ENCODE measurements at regions not wholly inside any gene's neighbourhood (a gene's known extent, or its start where the extent isn't known, plus 50 kb on each side); places are given as distances from the start of the nearest gene placed in this dataset.
"Not testable (repeated sequence)": the region's sequence is repeated elsewhere in the genome, so short reads cannot be mapped to it uniquely, and the experiment has no call there.

DNA sequence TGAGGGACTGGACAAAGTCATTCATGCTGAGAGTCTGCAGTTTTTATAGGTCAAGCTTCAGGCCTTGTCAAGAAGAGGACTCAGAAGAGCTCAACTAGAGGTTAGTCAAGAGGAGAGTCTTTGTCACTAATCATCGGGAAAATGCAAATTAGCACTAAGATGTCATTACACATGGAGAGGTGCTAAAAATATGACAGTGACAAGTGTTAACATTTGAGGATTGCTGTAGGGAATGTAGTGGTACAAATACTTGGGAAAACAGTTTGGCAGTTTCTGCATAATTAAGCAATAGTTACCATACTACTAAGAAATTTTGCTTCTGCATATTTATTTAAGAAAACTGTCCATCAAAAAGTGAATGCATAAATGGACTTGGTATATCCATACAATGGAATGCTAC lies 60.9 kb upstream of the CSRP2 start:
- no peak overlapping the region for H3K27ac ChIP-seq (ENCODE audit: low read length)
- no peak for DNase-seq (ENCODE audit: low read depth, low spot score)
- no TSS peak for BruUV-seq (replicated peaks)
- H3K4me3 ChIP-seq (ENCODE audit: low read depth in 2 of 2, low read length in 2 of 2), result no peak overlapping the region
- CTCF ChIA-PET, result no interaction called here
- in situ Hi-C loops (cut with HindIII; ENCODE audit: low pct_unique_long_range_greater_than_20kb, low sequenced_read_pairs) (no loop called here), intact Hi-C loops (cut with micrococcal nuclease; ENCODE audit: unreplicated experiment) (no loop called here)
- no peaks in the 10 kb centered on the region for H3K36me3 ChIP-seq (ENCODE audit: control insufficient read depth, insufficient read depth, low read length)
- POLR2A ChIA-PET, result no interaction called here
- no peaks in the 10 kb centered on the region for H3K9me3 ChIP-seq (ENCODE audit: control insufficient read depth, insufficient read depth, low read depth, low read length)
- no peaks in the 10 kb centered on the region; the same call in 1 of the 2 replicates for H3K27me3 ChIP-seq (ENCODE audit: control insufficient read depth, insufficient read depth, low read length)
- TF ChIP-seq TCF7L2 (IDR thresholded peaks at IDR 0.05; ENCODE audit: low read depth, low read length), result no peak
- TF ChIP-seq, protein P1, sequence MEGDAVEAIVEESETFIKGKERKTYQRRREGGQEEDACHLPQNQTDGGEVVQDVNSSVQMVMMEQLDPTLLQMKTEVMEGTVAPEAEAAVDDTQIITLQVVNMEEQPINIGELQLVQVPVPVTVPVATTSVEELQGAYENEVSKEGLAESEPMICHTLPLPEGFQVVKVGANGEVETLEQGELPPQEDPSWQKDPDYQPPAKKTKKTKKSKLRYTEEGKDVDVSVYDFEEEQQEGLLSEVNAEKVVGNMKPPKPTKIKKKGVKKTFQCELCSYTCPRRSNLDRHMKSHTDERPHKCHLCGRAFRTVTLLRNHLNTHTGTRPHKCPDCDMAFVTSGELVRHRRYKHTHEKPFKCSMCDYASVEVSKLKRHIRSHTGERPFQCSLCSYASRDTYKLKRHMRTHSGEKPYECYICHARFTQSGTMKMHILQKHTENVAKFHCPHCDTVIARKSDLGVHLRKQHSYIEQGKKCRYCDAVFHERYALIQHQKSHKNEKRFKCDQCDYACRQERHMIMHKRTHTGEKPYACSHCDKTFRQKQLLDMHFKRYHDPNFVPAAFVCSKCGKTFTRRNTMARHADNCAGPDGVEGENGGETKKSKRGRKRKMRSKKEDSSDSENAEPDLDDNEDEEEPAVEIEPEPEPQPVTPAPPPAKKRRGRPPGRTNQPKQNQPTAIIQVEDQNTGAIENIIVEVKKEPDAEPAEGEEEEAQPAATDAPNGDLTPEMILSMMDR (IDR thresholded peaks at IDR 0.05), result no peak
- TF ChIP-seq, protein P2, sequence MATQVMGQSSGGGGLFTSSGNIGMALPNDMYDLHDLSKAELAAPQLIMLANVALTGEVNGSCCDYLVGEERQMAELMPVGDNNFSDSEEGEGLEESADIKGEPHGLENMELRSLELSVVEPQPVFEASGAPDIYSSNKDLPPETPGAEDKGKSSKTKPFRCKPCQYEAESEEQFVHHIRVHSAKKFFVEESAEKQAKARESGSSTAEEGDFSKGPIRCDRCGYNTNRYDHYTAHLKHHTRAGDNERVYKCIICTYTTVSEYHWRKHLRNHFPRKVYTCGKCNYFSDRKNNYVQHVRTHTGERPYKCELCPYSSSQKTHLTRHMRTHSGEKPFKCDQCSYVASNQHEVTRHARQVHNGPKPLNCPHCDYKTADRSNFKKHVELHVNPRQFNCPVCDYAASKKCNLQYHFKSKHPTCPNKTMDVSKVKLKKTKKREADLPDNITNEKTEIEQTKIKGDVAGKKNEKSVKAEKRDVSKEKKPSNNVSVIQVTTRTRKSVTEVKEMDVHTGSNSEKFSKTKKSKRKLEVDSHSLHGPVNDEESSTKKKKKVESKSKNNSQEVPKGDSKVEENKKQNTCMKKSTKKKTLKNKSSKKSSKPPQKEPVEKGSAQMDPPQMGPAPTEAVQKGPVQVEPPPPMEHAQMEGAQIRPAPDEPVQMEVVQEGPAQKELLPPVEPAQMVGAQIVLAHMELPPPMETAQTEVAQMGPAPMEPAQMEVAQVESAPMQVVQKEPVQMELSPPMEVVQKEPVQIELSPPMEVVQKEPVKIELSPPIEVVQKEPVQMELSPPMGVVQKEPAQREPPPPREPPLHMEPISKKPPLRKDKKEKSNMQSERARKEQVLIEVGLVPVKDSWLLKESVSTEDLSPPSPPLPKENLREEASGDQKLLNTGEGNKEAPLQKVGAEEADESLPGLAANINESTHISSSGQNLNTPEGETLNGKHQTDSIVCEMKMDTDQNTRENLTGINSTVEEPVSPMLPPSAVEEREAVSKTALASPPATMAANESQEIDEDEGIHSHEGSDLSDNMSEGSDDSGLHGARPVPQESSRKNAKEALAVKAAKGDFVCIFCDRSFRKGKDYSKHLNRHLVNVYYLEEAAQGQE (IDR thresholded peaks at IDR 0.05; ENCODE audit: insufficient read depth in 1 of 2, low read depth in 2 of 2, low read length in 1 of 2), result no peak
- TF ChIP-seq POLR2AphosphoS5 (IDR thresholded peaks at IDR 0.05; ENCODE audit: low read depth, low read length), result no peak
- no peak for TF ChIP-seq SIN3A (IDR thresholded peaks at IDR 0.05; ENCODE audit: borderline replicate concordance, insufficient read depth, low read depth, low read length)
- ATAC-seq, result no peak
- H3K4me1 ChIP-seq (ENCODE audit: control insufficient read depth, insufficient read depth, low read length), result no peaks in the 10 kb centered on the region

DNA sequence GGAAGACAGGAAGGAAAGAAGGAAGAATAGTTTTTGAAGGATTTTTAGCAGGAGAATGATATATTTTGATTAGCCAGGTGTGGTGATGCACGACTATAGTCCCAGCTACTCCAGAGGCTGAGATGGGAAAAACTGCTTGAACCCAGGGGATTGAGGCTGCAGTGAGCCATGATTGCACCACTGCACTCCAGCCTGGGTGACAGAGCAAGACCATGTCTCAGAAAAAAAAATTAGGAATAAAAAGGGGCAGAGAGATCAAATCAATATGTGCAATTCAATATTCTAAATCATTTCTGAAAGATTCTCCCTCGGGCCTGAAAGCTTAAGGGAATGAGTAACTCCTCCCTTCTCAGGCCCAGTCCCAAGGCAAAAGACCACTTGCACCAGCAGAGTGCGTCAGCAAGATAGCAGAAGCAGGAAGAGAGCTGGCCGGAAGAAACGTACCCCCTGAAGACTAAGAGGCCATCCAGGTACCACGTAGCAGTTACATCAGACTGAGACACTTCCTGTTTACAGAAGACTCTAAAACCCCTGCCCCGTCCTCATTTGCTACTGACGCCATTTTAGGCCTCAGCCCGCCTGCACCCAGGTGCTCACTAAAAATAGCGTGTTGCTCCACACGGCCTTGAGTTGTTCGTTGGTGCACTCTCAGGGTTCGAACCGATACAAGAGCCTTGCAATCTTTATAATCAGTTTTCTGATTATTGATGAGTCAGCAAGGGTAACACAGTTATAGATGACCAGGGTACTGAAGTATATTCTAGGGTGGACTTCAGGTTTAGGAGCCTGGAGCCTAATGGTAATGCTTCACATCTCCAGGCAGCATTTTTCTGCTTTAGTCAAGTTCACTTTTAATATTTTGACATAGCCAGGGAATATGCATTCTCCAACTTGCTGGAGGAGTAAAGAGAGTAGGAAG lies 57.7 kb upstream of the CSRP2 start:
- no TSS peak for BruUV-seq (replicated peaks)
- POLR2A ChIA-PET, result no interaction called here
- in situ Hi-C loops (cut with HindIII; ENCODE audit: low pct_unique_long_range_greater_than_20kb, low sequenced_read_pairs), result no loop called here
- Histone ChIP-seq H3K4me3 (ENCODE audit: low read depth in 2 of 2, low read length in 2 of 2) (no peak overlapping the region), H3K27ac (ENCODE audit: low read length) (no peak overlapping the region), H3K36me3 (ENCODE audit: control insufficient read depth, insufficient read depth, low read length) (no peaks in the 10 kb centered on the region), H3K4me1 (ENCODE audit: control insufficient read depth, insufficient read depth, low read length) (no peaks in the 10 kb centered on the region), H3K27me3 (ENCODE audit: control insufficient read depth, insufficient read depth, low read length) (peaks cover 6% of the 10 kb centered on the region; the same call in 1 of the 2 replicates), H3K9me3 (ENCODE audit: control insufficient read depth, insufficient read depth, low read depth, low read length) (no peaks in the 10 kb centered on the region)
- TF ChIP-seq, protein P1 (IDR thresholded peaks at IDR 0.05), result no peak
- TF ChIP-seq SIN3A (IDR thresholded peaks at IDR 0.05; ENCODE audit: borderline replicate concordance, insufficient read depth, low read depth, low read length) (no peak), POLR2AphosphoS5 (IDR thresholded peaks at IDR 0.05; ENCODE audit: low read depth, low read length) (no peak), TCF7L2 (IDR thresholded peaks at IDR 0.05; ENCODE audit: low read depth, low read length) (no peak)
- TF ChIP-seq, protein P2 (IDR thresholded peaks at IDR 0.05; ENCODE audit: insufficient read depth in 1 of 2, low read depth in 2 of 2, low read length in 1 of 2), result no peak
- ATAC-seq, result no peak
- intact Hi-C loops (cut with micrococcal nuclease; ENCODE audit: unreplicated experiment), result no loop called here
- DNase-seq (ENCODE audit: low read depth, low spot score), result no peak
- CTCF ChIA-PET, result no interaction called here

DNA sequence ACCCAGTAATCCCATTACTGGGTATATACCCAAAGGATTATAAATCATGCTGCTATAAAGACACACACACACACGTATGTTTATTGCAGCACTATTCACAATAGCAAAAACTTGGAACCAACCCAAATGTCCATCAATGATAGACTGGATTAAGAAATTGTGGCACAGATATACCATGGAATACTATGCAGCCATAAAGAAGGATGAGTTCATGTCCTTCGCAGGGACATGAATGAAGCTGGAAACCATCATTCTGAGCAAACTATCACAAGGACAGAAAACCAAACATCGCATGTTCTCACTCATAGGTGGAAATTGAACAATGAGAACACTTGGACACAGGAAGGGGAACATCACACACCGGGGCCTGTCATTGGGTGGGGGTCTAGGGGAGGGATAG lies 54.6 kb upstream of the CSRP2 start:
- H3K27me3 ChIP-seq (ENCODE audit: control insufficient read depth, insufficient read depth, low read length); H3K9me3 ChIP-seq (ENCODE audit: control insufficient read depth, insufficient read depth, low read depth, low read length); BruUV-seq (replicated peaks); in situ Hi-C loops (cut with HindIII; ENCODE audit: low pct_unique_long_range_greater_than_20kb, low sequenced_read_pairs); CTCF ChIA-PET; H3K27ac ChIP-seq (ENCODE audit: low read length); POLR2A ChIA-PET; DNase-seq (ENCODE audit: low read depth, low spot score); intact Hi-C loops (cut with micrococcal nuclease; ENCODE audit: unreplicated experiment); H3K4me3 ChIP-seq (ENCODE audit: low read depth in 2 of 2, low read length in 2 of 2); ATAC-seq; H3K4me1 ChIP-seq (ENCODE audit: control insufficient read depth, insufficient read depth, low read length); H3K36me3 ChIP-seq (ENCODE audit: control insufficient read depth, insufficient read depth, low read length): not testable (repeated sequence)
